ENCODE measurements at regions not wholly inside any gene's neighbourhood (a gene's known extent, or its start where the extent isn't known, plus 50 kb on each side); places are given as distances from the start of the nearest gene placed in this dataset.

DNA sequence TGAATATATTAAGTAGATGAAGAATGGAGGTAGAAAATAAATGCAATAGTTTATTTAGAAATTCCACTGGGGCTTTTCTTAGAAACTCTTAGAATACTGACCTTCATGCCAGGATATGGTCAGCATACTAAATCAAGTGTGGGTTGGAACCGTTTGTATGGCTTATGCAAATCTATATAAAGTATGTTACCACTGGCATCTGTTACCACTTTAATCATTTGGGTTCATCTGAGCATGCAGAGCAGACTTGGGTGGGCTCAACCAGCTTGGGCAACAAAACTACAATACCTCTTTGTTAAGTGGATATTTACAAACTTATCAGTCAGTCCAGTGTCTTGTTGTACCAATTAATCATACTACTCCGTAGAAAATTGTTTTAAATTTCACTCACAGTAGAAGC lies 125.8 kb downstream of the CRPPA start:
- TF ChIP-seq POLR2A (IDR thresholded peaks at IDR 0.05), result no peak
- TF ChIP-seq, protein P1, sequence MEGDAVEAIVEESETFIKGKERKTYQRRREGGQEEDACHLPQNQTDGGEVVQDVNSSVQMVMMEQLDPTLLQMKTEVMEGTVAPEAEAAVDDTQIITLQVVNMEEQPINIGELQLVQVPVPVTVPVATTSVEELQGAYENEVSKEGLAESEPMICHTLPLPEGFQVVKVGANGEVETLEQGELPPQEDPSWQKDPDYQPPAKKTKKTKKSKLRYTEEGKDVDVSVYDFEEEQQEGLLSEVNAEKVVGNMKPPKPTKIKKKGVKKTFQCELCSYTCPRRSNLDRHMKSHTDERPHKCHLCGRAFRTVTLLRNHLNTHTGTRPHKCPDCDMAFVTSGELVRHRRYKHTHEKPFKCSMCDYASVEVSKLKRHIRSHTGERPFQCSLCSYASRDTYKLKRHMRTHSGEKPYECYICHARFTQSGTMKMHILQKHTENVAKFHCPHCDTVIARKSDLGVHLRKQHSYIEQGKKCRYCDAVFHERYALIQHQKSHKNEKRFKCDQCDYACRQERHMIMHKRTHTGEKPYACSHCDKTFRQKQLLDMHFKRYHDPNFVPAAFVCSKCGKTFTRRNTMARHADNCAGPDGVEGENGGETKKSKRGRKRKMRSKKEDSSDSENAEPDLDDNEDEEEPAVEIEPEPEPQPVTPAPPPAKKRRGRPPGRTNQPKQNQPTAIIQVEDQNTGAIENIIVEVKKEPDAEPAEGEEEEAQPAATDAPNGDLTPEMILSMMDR (IDR thresholded peaks at IDR 0.05), result no peak
